HepG2 (cell line): ENCODE measurements at regions not wholly inside any gene's neighbourhood (a gene's known extent, or its start where the extent isn't known, plus 50 kb on each side); places are given as distances from the start of the nearest gene placed in this dataset.
A peak's percentile ranks its signal among the peaks of the same experiment; 100 is the strongest.

Experiments
- ATAC-seq: fragments of 200-7000 bp; cut with Tn5 transposase; 3 replicates; pipeline ENCODE4 v1.9.1; 2020; ENCODE audit warnings: mild to moderate bottlenecking, moderate library complexity
- BruUV-seq: library from RNA; stranded (reverse); fragments of 400-500 nt; replicated peaks from 2 replicates; lab custom pipeline; 2021; lab: Mats Ljungman, UMichigan
- CTCF ChIA-PET: fragments of 300-600 bp; formaldehyde crosslinking; extraction: SDS; loops from one replicate; lab custom pipeline; 2021; ENCODE audit warnings: low total read pairs, inconsistent platforms, low intra/inter-chr PET ratio; lab: Yijun Ruan, JAX
- POLR2A ChIA-PET: fragments of 350-600 bp; sonication (Branson Sonifier 250); formaldehyde crosslinking; loops from one replicate; lab custom pipeline; 2020; ENCODE audit warnings: antibody characterized with exemption, inconsistent platforms; lab: Yijun Ruan, JAX
- DNase-seq: peaks from one replicate; pipeline ENCODE4 v3.0.0-alpha.2; 2015; ENCODE audit warnings: low spot score
- FAIRE-seq: peaks from 3 replicates; lab custom pipeline; 2011; peaks lifted over from hg19 to GRCh38; lab: Jason Lieb, UNC
- H2AFZ ChIP-seq: one replicate; pipeline ENCODE4 v1.6.1; 2011; ENCODE audit warnings: low read length, inconsistent platforms
- H3K27ac ChIP-seq: fragments of 300-600 bp; 3 replicates; pipeline ENCODE4 v1.8.0; 2011; ENCODE audit warnings: mixed run types, mild to moderate bottlenecking, mixed read lengths, low read length, inconsistent platforms; ENCODE audit not compliant: insufficient read depth; ENCODE audit errors: extremely low read length
- H3K27me3 ChIP-seq, 2 experiments: fragments of 200-600 bp in 1 of 2; 2 replicates in 1 of 2; 3 replicates in 1 of 2; pipeline versions ENCODE4 v1.6.0 to v1.8.0; 2011; ENCODE audit warnings: low read length in 2 of 2, mild to moderate bottlenecking in 2 of 2, moderate library complexity in 2 of 2, inconsistent platforms in 1 of 2; ENCODE audit not compliant: insufficient read depth in 2 of 2, control insufficient read depth in 1 of 2
- H3K36me3 ChIP-seq, 2 experiments: fragments of 200-600 bp in 1 of 2; replicated peaks in 1 of 2; 2 replicates in 1 of 2; 3 replicates in 1 of 2; pipeline versions ENCODE4 v1.5.1 to v1.8.0; 2011; ENCODE audit warnings: low read length in 2 of 2, inconsistent platforms in 1 of 2; ENCODE audit not compliant: insufficient read depth in 2 of 2, control insufficient read depth in 1 of 2
- H3K4me1 ChIP-seq: 2 replicates; pipeline ENCODE4 v1.5.1; 2012; ENCODE audit warnings: low read length, inconsistent platforms; ENCODE audit not compliant: insufficient read depth
- H3K4me2 ChIP-seq: 2 replicates; pipeline ENCODE4 v1.6.0; 2011; ENCODE audit warnings: low read depth, low read length, inconsistent platforms
- H3K4me3 ChIP-seq, 3 experiments: fragments of 200-600 bp in 1 of 3; sonication (generic), shearing (Covaris generic) in 1 of 3; replicated peaks in 1 of 3; 2 replicates each; pipeline ENCODE4 v1.5.1; 2011 to 2016; ENCODE audit warnings: low read length in 3 of 3, inconsistent platforms in 2 of 3, low read depth in 2 of 3, mild to moderate bottlenecking in 2 of 3, control low read depth in 1 of 3, mixed read lengths in 1 of 3; ENCODE audit not compliant: insufficient read depth in 1 of 3
- H3K79me2 ChIP-seq: one replicate; pipeline ENCODE4 v1.6.1; 2011; ENCODE audit warnings: low read length, inconsistent platforms; ENCODE audit not compliant: insufficient read depth
- H3K9ac ChIP-seq: 2 replicates; pipeline ENCODE4 v1.6.0; 2011; ENCODE audit warnings: mild to moderate bottlenecking, low read depth, low read length, inconsistent platforms; ENCODE audit not compliant: insufficient read depth
- H3K9me3 ChIP-seq: 2 replicates; pipeline ENCODE4 v1.5.1; 2012; ENCODE audit warnings: mild to moderate bottlenecking, low read length
- H4K20me1 ChIP-seq: 2 replicates; pipeline ENCODE4 v1.6.0; 2011; ENCODE audit warnings: inconsistent platforms, mild to moderate bottlenecking, low read length, moderate library complexity; ENCODE audit not compliant: insufficient read depth
- BRD4 ChIP-seq: sonication (generic); formaldehyde crosslinking; IDR thresholded peaks from 2 replicates; pipeline ENCODE4 v1.4.0; 2020; ENCODE audit warnings: missing genetic modification reagents
- CEBPB ChIP-seq: IDR thresholded peaks from 2 replicates; pipeline ENCODE4 v1.6.1; 2011; ENCODE audit warnings: low read depth, low read length, improper control_type of control experiment, borderline replicate concordance
- CREB1 ChIP-seq, 2 experiments: fragments of 450-650 bp in 1 of 2; IDR thresholded peaks; 2 replicates each; pipeline ENCODE4 v1.6.1; 2016 to 2017; ENCODE audit warnings: control low read depth in 1 of 2, mild to moderate bottlenecking in 1 of 2, missing compliant biosample characterization in 1 of 2, missing genetic modification characterization in 1 of 2
- EP300 ChIP-seq, 3 experiments: sonication (generic) in 1 of 3; formaldehyde crosslinking in 1 of 3; IDR thresholded peaks; 2 replicates each; pipeline versions ENCODE4 v1.5.1 to v1.6.1; 2011 to 2020; ENCODE audit warnings: low read depth in 2 of 3, low read length in 2 of 3, borderline replicate concordance in 1 of 3, improper control_type of control experiment in 1 of 3, mild to moderate bottlenecking in 1 of 3, missing genetic modification reagents in 1 of 3, moderate library complexity in 1 of 3
- ETS1 ChIP-seq: sonication (generic); formaldehyde crosslinking; IDR thresholded peaks from 2 replicates; pipeline ENCODE4 v1.4.0; 2020; ENCODE audit warnings: missing genetic modification reagents
- HDAC1 ChIP-seq: sonication (generic); formaldehyde crosslinking; IDR thresholded peaks from 2 replicates; pipeline ENCODE4 v1.5.1; 2020; ENCODE audit warnings: mild to moderate bottlenecking, missing genetic modification reagents
- IRX3 ChIP-seq: sonication (generic); formaldehyde crosslinking; IDR thresholded peaks from 2 replicates; pipeline ENCODE4 v1.8.1; 2023; ENCODE audit warnings: mild to moderate bottlenecking, low read depth, missing genetic modification reagents, borderline replicate concordance
- NFRKB ChIP-seq: fragments of 450-650 bp; IDR thresholded peaks from 2 replicates; pipeline ENCODE4 v1.6.1; 2017
- REPIN1 ChIP-seq: sonication (generic); formaldehyde crosslinking; IDR thresholded peaks from 2 replicates; pipeline ENCODE4 v1.8.0; 2022; ENCODE audit warnings: missing genetic modification reagents, low read depth, mild to moderate bottlenecking, borderline replicate concordance
- SNRNP70 ChIP-seq: fragments of 200-400 bp; formaldehyde crosslinking; IDR thresholded peaks from 2 replicates; pipeline ENCODE4 v1.6.1; 2017; ENCODE audit warnings: mild to moderate bottlenecking, low read depth, low read length, moderate library complexity
- ZNF143 ChIP-seq: sonication (generic); formaldehyde crosslinking; IDR thresholded peaks from 2 replicates; pipeline ENCODE4 v1.4.0; 2020; ENCODE audit warnings: missing genetic modification reagents
- ZNF672 ChIP-seq: sonication (generic); formaldehyde crosslinking; IDR thresholded peaks from 2 replicates; pipeline ENCODE4 v1.8.1; 2022; ENCODE audit warnings: missing genetic modification reagents
- ZNF792 ChIP-seq: IDR thresholded peaks from 2 replicates; pipeline ENCODE4 v1.6.1; 2016
- WGBS: methylation state at CpG from one replicate; pipeline ENCODE4 v1.1.6; 2017; ENCODE audit warnings: low lambda C conversion rate; 5-methylcytosine and 5-hydroxymethylcytosine counted together
- in situ Hi-C: cut with HindIII; loops from 2 replicates; pipeline ENCODE4 v1.10.0; 2017; ENCODE audit warnings: low pct_unique_long_range_greater_than_20kb; ENCODE audit not compliant: extremely low pct_ligation_motif_present
- intact Hi-C: fragments of 100-400 bp; cut with micrococcal nuclease; formaldehyde crosslinking; loops from one replicate; pipeline ENCODE4 v1.10.0; 2022; ENCODE audit not compliant: unreplicated experiment

- H3K27ac ChIP-seq, result no peak overlapping the region
- in situ Hi-C loops (no loop called here), intact Hi-C loops (no loop called here)
- no peaks in the 10 kb centered on the region for H3K9me3 ChIP-seq
- no peak overlapping the region for H3K9ac ChIP-seq
- no peak for DNase-seq
- H4K20me1 ChIP-seq, result no peaks in the 10 kb centered on the region
- H2AFZ ChIP-seq, result no peak overlapping the region
- FAIRE-seq, result no peak
- TF ChIP-seq HDAC1 (CRISPR knock-in tag) (no peak), CEBPB (peak; percentile 32; the same call in 1 of the 2 replicates), REPIN1 (no peak), IRX3 (CRISPR knock-in tag) (no peak)
- H3K27me3 ChIP-seq, result no peaks in the 10 kb centered on the region
- H3K4me1 ChIP-seq, result no peaks in the 10 kb centered on the region
- ChIA-PET POLR2A (no interaction called here), CTCF (no interaction called here)
- no peak for ATAC-seq
- no peaks in the 10 kb centered on the region for H3K79me2 ChIP-seq
- no peaks in the 10 kb centered on the region for H3K36me3 ChIP-seq
- 42% methylated on average over 4 of the region's 4 CpGs for WGBS
- H3K4me2 ChIP-seq, result no peak overlapping the region
- no peak overlapping the region for H3K4me3 ChIP-seq
- BruUV-seq, result no TSS peak
These were observed 471.9 kb downstream of the BCOR start for GRCh38 chrX:39625810-39626209.

- Histone ChIP-seq H3K4me2 (no peak overlapping the region), H3K27ac (no peak overlapping the region), H3K9me3 (no peaks in the 10 kb centered on the region), H2AFZ (no peak overlapping the region), H3K36me3 (no peaks in the 10 kb centered on the region), H3K4me3 (no peak overlapping the region), H3K4me1 (no peaks in the 10 kb centered on the region), H3K27me3 (no peaks in the 10 kb centered on the region), H3K79me2 (no peaks in the 10 kb centered on the region), H3K9ac (no peak overlapping the region), H4K20me1 (no peaks in the 10 kb centered on the region)
- ATAC-seq (no peak), FAIRE-seq (no peak), DNase-seq (no peak)
- 37% methylated on average over 4 of the region's 7 CpGs for WGBS
- in situ Hi-C loops (no loop called here), intact Hi-C loops (no loop called here)
- POLR2A ChIA-PET, result no interaction called here
- no TSS peak for BruUV-seq
- CTCF ChIA-PET, result no interaction called here
- TF ChIP-seq ZNF672 (no peak), EP300 (IDR thresholded peaks at IDR 0.05; ENCODE audit: low read depth in 2 of 2, low read length in 2 of 2) (no peak), EP300 (CRISPR knock-in tag; IDR thresholded peaks at IDR 0.05; ENCODE audit: borderline replicate concordance) (no peak), BRD4 (no peak), SNRNP70 (no peak), ZNF792 (CRISPR knock-in tag) (no peak), ZNF143 (CRISPR knock-in tag) (no peak), CREB1 (IDR thresholded peaks at IDR 0.05) (no peak), CREB1 (CRISPR knock-in tag; IDR thresholded peaks at IDR 0.05) (no peak), ETS1 (no peak), NFRKB (no peak)
These were observed 471.0 kb downstream of the BCOR start for GRCh38 chrX:39626749-39627148.
